ENCODE measurements at regions not wholly inside any gene's neighbourhood (a gene's known extent, or its start where the extent isn't known, plus 50 kb on each side); places are given as distances from the start of the nearest gene placed in this dataset.

- no peaks in the 10 kb centered on the region for H3K36me3 Mint-ChIP-seq (ENCODE audit: low read depth)
- TF ChIP-seq, protein P1, sequence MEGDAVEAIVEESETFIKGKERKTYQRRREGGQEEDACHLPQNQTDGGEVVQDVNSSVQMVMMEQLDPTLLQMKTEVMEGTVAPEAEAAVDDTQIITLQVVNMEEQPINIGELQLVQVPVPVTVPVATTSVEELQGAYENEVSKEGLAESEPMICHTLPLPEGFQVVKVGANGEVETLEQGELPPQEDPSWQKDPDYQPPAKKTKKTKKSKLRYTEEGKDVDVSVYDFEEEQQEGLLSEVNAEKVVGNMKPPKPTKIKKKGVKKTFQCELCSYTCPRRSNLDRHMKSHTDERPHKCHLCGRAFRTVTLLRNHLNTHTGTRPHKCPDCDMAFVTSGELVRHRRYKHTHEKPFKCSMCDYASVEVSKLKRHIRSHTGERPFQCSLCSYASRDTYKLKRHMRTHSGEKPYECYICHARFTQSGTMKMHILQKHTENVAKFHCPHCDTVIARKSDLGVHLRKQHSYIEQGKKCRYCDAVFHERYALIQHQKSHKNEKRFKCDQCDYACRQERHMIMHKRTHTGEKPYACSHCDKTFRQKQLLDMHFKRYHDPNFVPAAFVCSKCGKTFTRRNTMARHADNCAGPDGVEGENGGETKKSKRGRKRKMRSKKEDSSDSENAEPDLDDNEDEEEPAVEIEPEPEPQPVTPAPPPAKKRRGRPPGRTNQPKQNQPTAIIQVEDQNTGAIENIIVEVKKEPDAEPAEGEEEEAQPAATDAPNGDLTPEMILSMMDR (IDR thresholded peaks at IDR 0.05) = no peak
- H3K27me3 Mint-ChIP-seq = no peaks in the 10 kb centered on the region
- DNase-seq = no peak
- H3K27ac Mint-ChIP-seq = no peak overlapping the region
- no peaks in the 10 kb centered on the region for H3K9me3 Mint-ChIP-seq
- ChIA-PET POLR2A (no interaction called here), CTCF (interaction anchor here (1.1 kb wide), 1 partner anchor 11 kb away, joined by 3 read pairs; no protein-coding TSS in a partner anchor)
- no peak overlapping the region for H3K4me3 Mint-ChIP-seq
- intact Hi-C loops (cut with micrococcal nuclease) = no loop called here
- no peak for ATAC-seq
- no peaks in the 10 kb centered on the region for H3K4me1 Mint-ChIP-seq (ENCODE audit: low read depth)
These were observed 448.8 kb upstream of the SETBP1 start for GRCh38 chr18:44231936-44232335.

GRCh38 chr18:44232500-44232899, 448.2 kb upstream of the SETBP1 start:
- ATAC-seq = no peak
- Mint-ChIP-seq H3K27ac (no peak overlapping the region), H3K4me1 (ENCODE audit: low read depth) (no peaks in the 10 kb centered on the region), H3K36me3 (ENCODE audit: low read depth) (no peaks in the 10 kb centered on the region), H3K27me3 (no peaks in the 10 kb centered on the region), H3K9me3 (no peaks in the 10 kb centered on the region), H3K4me3 (no peak overlapping the region)
- ChIA-PET CTCF (no interaction called here), POLR2A (no interaction called here)
- intact Hi-C loops (cut with micrococcal nuclease) = no loop called here
- TF ChIP-seq, protein P1 (IDR thresholded peaks at IDR 0.05) = no peak
- no peak for DNase-seq

GRCh38 chr18:44238454-44238853, 442.2 kb upstream of the SETBP1 start:
- Mint-ChIP-seq H3K36me3 (ENCODE audit: low read depth) (no peaks in the 10 kb centered on the region), H3K27me3 (no peaks in the 10 kb centered on the region), H3K4me3 (no peak overlapping the region), H3K4me1 (ENCODE audit: low read depth) (no peaks in the 10 kb centered on the region), H3K27ac (no peak overlapping the region), H3K9me3 (no peaks in the 10 kb centered on the region)
- intact Hi-C loops (cut with micrococcal nuclease) = no loop called here
- ChIA-PET CTCF (interaction anchor here (1.1 kb wide), 1 partner anchor 8 kb away, joined by 4 read pairs; no protein-coding TSS in a partner anchor), POLR2A (no interaction called here)
- no peak for DNase-seq
- no peak for ATAC-seq
- TF ChIP-seq, protein P1 (IDR thresholded peaks at IDR 0.05) = no peak

- no peaks in the 10 kb centered on the region for H3K4me1 Mint-ChIP-seq (ENCODE audit: low read depth)
- intact Hi-C loops (cut with micrococcal nuclease) = no loop called here
- H3K4me3 Mint-ChIP-seq = no peak overlapping the region
- H3K27me3 Mint-ChIP-seq = no peaks in the 10 kb centered on the region
- DNase-seq (no peak), ATAC-seq (no peak)
- no peak overlapping the region for H3K27ac Mint-ChIP-seq
- TF ChIP-seq, protein P1 (IDR thresholded peaks at IDR 0.05) = no peak
- H3K9me3 Mint-ChIP-seq = no peaks in the 10 kb centered on the region
- H3K36me3 Mint-ChIP-seq (ENCODE audit: low read depth) = no peaks in the 10 kb centered on the region
- ChIA-PET CTCF (no interaction called here), POLR2A (no interaction called here)
These were observed 441.8 kb upstream of the SETBP1 start for GRCh38 chr18:44238911-44239310.

GRCh38 chr18:44241020-44241419, 439.7 kb upstream of the SETBP1 start:
- ChIA-PET CTCF (no interaction called here), POLR2A (no interaction called here)
- Mint-ChIP-seq H3K9me3 (no peaks in the 10 kb centered on the region), H3K27ac (no peak overlapping the region), H3K36me3 (ENCODE audit: low read depth) (no peaks in the 10 kb centered on the region), H3K4me3 (no peak overlapping the region), H3K4me1 (ENCODE audit: low read depth) (no peaks in the 10 kb centered on the region), H3K27me3 (no peaks in the 10 kb centered on the region)
- DNase-seq = no peak
- ATAC-seq = no peak
- TF ChIP-seq, protein P1 (IDR thresholded peaks at IDR 0.05) = no peak
- intact Hi-C loops (cut with micrococcal nuclease) = no loop called here

Measured in activated CD8-positive, alpha-beta T cell treated with anti-CD3 and anti-CD28 coated beads for 36 hours (primary cell).